Activated effector memory CD4-positive, alpha-beta T cell treated with Interleukin-2 at 50 U/mL for 16 hours (primary cell): ENCODE measurements at regions not wholly inside any gene's neighbourhood (a gene's known extent, or its start where the extent isn't known, plus 50 kb on each side); places are given as distances from the start of the nearest gene placed in this dataset.
"Not testable (repeated sequence)": the region's sequence is repeated elsewhere in the genome, so short reads cannot be mapped to it uniquely, and the experiment has no call there.

Source experiments
- DNase-seq: peaks from one replicate; pipeline ENCODE4 v3.0.0-alpha.2; 2020

GRCh38 chr5:152106571-152106970 lies 181.9 kb upstream of the GLRA1 start:
- DNase-seq, result no peak

GRCh38 chr5:152105085-152105484 lies 180.4 kb upstream of the GLRA1 start:
- no peak for DNase-seq

DNA sequence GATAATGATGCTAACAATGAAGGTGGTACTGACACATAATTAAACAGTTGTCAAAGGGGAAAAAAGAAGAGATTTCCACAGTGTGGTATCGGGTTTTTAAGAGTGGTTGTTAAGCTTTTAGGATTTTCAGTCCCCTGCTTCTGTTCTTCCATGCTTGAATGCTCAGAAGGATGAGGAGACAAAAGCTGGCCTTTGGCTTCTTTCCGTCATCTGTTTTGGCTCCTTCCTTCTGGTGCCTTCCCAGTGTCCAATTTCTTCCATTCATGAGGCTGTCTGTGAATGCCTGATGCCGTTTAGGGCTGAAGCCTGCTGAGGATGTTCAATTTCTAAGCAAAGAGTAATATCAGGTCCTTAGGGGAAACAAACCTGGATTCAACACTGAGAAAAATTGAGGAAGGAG lies 179.6 kb upstream of the GLRA1 start:
- DNase-seq, result no peak

- not testable (repeated sequence) for DNase-seq
Observed at GRCh38 chr5:152102908-152103307, 178.3 kb upstream of the GLRA1 start.

DNA sequence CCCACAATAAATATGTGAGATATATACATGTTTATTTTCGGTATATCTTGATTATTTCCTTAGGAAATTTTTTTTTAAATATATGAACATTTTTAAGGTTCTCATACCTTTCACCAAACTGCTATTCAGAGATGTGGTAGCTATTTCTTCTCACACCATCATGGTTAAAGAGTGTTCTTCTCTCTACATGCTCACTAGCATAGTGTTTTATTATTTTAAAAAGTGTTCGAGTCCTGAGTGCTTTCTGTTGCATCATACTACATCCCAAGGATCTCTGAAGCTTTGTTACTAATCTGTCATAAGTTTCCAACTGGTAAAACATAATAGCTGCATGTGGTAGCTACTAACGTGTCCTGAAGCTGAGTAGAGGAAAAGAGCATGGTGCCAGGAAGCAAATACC lies 177.4 kb upstream of the GLRA1 start:
- DNase-seq, result no peak

DNA sequence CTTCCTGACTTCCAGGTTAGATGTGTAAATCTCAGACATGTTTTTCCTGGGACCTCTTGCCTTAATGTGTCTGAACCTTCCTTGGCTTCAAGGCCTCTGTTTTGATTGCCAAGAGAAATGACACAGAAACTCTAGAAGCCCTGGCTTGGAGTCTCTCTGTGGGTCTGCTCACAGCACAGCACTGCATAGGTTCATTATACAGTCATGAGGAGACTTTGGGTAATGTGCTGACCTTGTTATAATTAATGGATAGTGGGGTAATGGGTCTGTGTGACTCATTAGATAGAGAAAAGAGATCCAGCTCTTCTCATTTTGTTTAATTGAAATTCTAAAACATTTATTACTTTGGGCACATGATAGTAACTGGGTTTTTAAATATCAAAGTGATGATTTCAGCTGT lies 175.8 kb upstream of the GLRA1 start:
- no peak for DNase-seq

GRCh38 chr5:152097128-152097527 lies 172.5 kb upstream of the GLRA1 start:
- no peak for DNase-seq

- DNase-seq, result no peak
Observed at GRCh38 chr5:152094716-152095115, 170.1 kb upstream of the GLRA1 start.

GRCh38 chr5:152094060-152094459 lies 169.4 kb upstream of the GLRA1 start:
- no peak for DNase-seq

GRCh38 chr5:152092580-152092979 lies 167.9 kb upstream of the GLRA1 start:
- DNase-seq, result no peak

DNA sequence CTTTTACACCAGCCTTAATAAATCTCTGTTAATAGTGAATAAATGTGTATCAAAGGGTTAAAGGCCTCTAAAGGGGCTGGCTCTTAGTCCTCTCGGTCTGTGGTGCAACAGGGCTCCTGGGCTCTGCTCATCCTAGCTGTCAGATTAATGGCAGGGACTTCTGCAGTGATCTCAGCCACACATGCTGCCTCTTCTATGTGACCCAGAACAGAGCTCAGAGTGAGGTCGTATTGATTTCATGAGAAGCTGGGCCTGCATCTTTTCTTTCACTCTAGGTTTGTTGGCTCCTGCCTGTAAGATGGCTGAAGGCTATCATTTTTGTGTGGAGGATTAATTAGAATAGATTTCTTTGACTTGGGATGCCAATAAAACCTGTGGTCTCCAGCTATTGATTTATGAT lies 165.0 kb upstream of the GLRA1 start:
- no peak for DNase-seq

- no peak for DNase-seq
Observed at GRCh38 chr5:152086668-152087067, 162.0 kb upstream of the GLRA1 start.

- DNase-seq, result no peak
Observed at GRCh38 chr5:152084476-152084875, 159.8 kb upstream of the GLRA1 start.

GRCh38 chr5:152083231-152083630 lies 158.6 kb upstream of the GLRA1 start:
- DNase-seq, result no peak

- DNase-seq, result no peak
Observed at GRCh38 chr5:152072091-152072490, 147.4 kb upstream of the GLRA1 start.

DNA sequence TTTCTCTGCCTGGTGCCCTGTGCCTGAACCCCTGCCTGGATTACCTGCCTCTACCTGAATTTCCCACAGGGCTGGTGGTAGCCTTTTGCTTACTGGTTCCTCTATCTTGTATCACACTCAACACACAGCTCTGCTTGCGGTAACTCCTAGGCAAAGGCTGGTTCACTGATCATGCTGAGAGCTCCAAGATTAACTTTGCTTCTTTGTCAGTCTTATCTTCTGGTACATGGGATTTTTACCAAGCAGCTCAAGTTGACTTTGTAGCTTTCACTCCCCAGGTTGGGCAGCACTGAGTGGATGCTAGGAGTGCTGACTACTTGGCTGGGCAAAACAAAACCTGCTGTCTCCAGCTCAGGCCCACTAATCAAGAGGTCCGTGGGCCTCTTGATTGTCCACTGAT lies 145.9 kb upstream of the GLRA1 start:
- no peak for DNase-seq

- DNase-seq, result no peak
Observed at GRCh38 chr5:152066784-152067183, 142.1 kb upstream of the GLRA1 start.

DNA sequence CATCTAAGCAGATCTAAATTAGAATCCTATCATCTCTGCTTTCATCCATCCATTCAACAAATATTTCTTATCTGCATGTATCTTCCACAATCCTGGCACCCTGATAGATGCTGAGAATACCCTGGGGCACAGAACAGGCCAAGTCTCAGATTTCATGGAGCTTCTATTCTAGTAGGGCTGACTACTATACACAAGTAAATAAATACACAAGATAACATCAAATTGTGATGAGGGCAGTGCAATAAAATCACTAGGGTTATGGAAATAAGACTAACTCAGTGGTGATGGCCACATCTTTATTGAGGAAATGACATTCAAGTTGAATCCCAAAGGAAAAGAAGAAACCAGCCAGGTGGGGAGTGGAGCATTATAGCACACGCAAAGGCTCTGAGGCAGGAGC lies 138.4 kb upstream of the GLRA1 start:
- no peak for DNase-seq

GRCh38 chr5:152061095-152061494 lies 136.4 kb upstream of the GLRA1 start:
- DNase-seq, result no peak

DNA sequence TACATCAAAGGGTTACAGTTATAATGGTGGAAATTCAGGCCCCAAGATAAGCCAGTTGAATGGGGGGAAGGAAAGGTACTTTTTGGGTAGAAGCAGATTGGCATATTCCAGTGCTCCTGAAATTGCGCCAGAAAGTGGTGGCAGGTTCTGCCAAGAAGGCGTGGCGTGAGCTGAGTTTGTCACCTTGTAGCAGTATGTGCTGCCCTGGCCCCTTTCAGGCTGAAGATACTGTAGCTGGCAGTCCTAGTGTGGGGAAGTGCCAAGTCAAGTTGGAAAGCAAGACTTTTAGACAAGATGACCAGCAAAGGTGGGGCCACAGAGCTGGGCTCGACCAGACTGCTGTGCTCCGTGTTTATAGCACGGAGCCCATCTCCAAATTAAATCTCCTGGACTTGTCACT lies 133.6 kb upstream of the GLRA1 start:
- DNase-seq, result no peak

- no peak for DNase-seq
Observed at GRCh38 chr5:152056931-152057330, 132.3 kb upstream of the GLRA1 start.

- DNase-seq, result no peak
Observed at GRCh38 chr5:152052470-152052869, 127.8 kb upstream of the GLRA1 start.

GRCh38 chr5:152051499-152052454 lies 127.1 kb upstream of the GLRA1 start:
- no peak for DNase-seq

DNA sequence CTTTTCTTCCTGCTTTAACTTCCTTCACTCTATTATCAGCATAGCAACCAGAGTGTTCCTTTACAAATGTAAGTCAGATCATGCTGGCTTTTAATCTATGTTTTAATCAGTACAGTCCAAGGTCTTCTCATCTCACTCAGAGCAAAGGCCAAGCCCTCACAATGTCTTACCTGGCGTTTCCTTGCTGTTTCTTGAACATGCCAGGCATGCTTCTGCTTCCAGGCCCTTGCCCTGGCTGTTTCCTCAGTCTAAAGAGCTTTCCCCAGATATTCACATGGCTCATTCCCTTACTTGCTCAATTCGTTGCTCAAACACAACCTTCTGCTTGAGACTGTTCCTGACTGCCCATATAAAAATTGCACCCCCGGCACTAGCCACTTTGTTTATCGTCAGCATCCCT lies 121.7 kb upstream of the GLRA1 start:
- DNase-seq, result no peak

- peak; percentile 41 for DNase-seq
Observed at GRCh38 chr5:152038856-152039255, 114.2 kb upstream of the GLRA1 start.
